B cell (primary cell): ENCODE measurements at regions not wholly inside any gene's neighbourhood (a gene's known extent, or its start where the extent isn't known, plus 50 kb on each side); places are given as distances from the start of the nearest gene placed in this dataset.

ENCODE experiments used
- EZH2 ChIP-seq: IDR thresholded peaks from 2 replicates; pipeline ENCODE4 v1.6.1; 2012; ENCODE audit warnings: borderline replicate concordance, low read depth, mild to moderate bottlenecking, moderate library complexity, low read length; ENCODE audit not compliant: insufficient read depth, poor library complexity, severe bottlenecking
- TF ChIP-seq, protein P1 (sequence below): fragments of 200-600 bp; IDR thresholded peaks from one replicate; pipeline ENCODE4 v1.8.0; 2022; ENCODE audit warnings: antibody characterized with exemption, mild to moderate bottlenecking

DNA sequence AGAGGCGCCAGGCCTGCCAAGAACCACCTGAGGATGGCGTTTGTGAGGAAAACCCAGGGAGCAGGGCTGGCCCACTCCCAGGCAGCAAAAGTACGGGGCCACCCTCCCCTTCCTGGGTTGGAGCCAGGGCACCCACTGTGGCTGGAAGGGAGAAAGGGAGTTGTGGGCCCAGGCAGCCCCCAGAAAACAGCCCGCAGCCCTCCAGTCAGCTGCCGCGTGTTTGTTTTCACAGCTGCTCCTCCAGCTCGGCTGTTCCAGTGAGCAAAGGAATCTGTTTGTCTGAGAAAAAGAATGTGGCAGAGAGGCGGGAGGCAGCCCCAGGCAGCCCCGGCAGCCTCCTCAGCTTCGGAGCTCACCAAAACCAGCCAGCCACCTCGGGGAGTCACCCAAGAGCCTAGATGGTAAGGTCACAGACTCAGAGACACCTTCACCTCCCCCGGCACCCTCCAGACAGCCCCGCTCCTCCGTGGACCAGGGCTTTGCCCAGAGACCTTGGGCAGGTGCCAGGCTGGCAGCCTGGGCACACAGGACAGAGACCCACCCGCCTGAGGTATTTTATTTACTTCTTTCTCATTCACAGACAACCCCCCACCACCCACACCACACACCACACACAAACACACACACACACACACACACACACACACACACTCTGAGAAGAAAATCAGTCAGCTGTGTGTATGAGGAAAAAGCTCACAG lies 338.1 kb downstream of the BCOR start:
- TF ChIP-seq, protein P1, sequence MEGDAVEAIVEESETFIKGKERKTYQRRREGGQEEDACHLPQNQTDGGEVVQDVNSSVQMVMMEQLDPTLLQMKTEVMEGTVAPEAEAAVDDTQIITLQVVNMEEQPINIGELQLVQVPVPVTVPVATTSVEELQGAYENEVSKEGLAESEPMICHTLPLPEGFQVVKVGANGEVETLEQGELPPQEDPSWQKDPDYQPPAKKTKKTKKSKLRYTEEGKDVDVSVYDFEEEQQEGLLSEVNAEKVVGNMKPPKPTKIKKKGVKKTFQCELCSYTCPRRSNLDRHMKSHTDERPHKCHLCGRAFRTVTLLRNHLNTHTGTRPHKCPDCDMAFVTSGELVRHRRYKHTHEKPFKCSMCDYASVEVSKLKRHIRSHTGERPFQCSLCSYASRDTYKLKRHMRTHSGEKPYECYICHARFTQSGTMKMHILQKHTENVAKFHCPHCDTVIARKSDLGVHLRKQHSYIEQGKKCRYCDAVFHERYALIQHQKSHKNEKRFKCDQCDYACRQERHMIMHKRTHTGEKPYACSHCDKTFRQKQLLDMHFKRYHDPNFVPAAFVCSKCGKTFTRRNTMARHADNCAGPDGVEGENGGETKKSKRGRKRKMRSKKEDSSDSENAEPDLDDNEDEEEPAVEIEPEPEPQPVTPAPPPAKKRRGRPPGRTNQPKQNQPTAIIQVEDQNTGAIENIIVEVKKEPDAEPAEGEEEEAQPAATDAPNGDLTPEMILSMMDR = no peak
- no peak for TF ChIP-seq EZH2
